H9 (cell line): ENCODE measurements at regions not wholly inside any gene's neighbourhood (a gene's known extent, or its start where the extent isn't known, plus 50 kb on each side); places are given as distances from the start of the nearest gene placed in this dataset.

ENCODE experiments used
- DNase-seq: peaks from one replicate; pipeline ENCODE4 v3.0.0-alpha.2; 2017
- H2AFZ ChIP-seq: one replicate; pipeline ENCODE4 v1.6.1; 2013; ENCODE audit warnings: mild to moderate bottlenecking, low read length, control low read depth, moderate library complexity
- H2AK5ac ChIP-seq: 2 replicates; pipeline ENCODE4 v1.6.1; 2013; ENCODE audit warnings: low read length, control low read depth, mixed read lengths; ENCODE audit not compliant: insufficient read length
- H2BK120ac ChIP-seq: one replicate; pipeline ENCODE4 v1.6.1; 2013; ENCODE audit warnings: low read depth, mild to moderate bottlenecking, low read length, control low read depth, inconsistent platforms; ENCODE audit not compliant: poor library complexity, severe bottlenecking
- H2BK12ac ChIP-seq: 2 replicates; pipeline ENCODE4 v1.6.1; 2013; ENCODE audit warnings: low read length, control low read depth, mixed read lengths, low read depth; ENCODE audit not compliant: insufficient read length
- H2BK15ac ChIP-seq: 2 replicates; pipeline ENCODE4 v1.6.1; 2013; ENCODE audit warnings: low read depth, low read length, control low read depth
- H2BK20ac ChIP-seq: one replicate; pipeline ENCODE4 v1.6.1; 2013; ENCODE audit warnings: low read depth, mild to moderate bottlenecking, low read length, control low read depth, inconsistent platforms; ENCODE audit not compliant: poor library complexity, severe bottlenecking
- H2BK5ac ChIP-seq: 2 replicates; pipeline ENCODE4 v1.6.1; 2013; ENCODE audit warnings: low read length, control low read depth, mixed read lengths; ENCODE audit not compliant: insufficient read length
- H3K14ac ChIP-seq: 2 replicates; pipeline ENCODE4 v1.6.1; 2013; ENCODE audit warnings: low read length, control low read depth; ENCODE audit not compliant: insufficient read depth
- H3K18ac ChIP-seq: 2 replicates; pipeline ENCODE4 v1.6.1; 2013; ENCODE audit warnings: low read depth, mild to moderate bottlenecking, mixed read lengths, low read length, control low read depth; ENCODE audit not compliant: insufficient read length
- H3K23ac ChIP-seq: 2 replicates; pipeline ENCODE4 v1.6.1; 2013; ENCODE audit warnings: low read length, control low read depth, mixed read lengths, low read depth; ENCODE audit not compliant: insufficient read length
- H3K23me2 ChIP-seq: 2 replicates; pipeline ENCODE4 v1.6.1; 2013; ENCODE audit warnings: low read depth, mild to moderate bottlenecking, mixed read lengths, low read length, control low read depth; ENCODE audit not compliant: insufficient read length, poor library complexity, severe bottlenecking
- H3K27ac ChIP-seq: 2 replicates; pipeline ENCODE4 v1.5.1; 2013; ENCODE audit warnings: low read length, control low read depth, mixed read lengths, low read depth; ENCODE audit not compliant: insufficient read length
- H3K27me3 ChIP-seq: 2 replicates; pipeline ENCODE4 v1.6.1; 2013; ENCODE audit warnings: low read length, control low read depth, inconsistent platforms; ENCODE audit not compliant: insufficient read depth
- H3K4ac ChIP-seq: 2 replicates; pipeline ENCODE4 v1.6.1; 2013; ENCODE audit warnings: low read depth, mild to moderate bottlenecking, control low read depth, inconsistent platforms, low read length, moderate library complexity
- H3K4me1 ChIP-seq: 2 replicates; pipeline ENCODE4 v1.6.1; 2013; ENCODE audit warnings: low read length, control low read depth, inconsistent platforms; ENCODE audit not compliant: insufficient read depth
- H3K4me2 ChIP-seq: 2 replicates; pipeline ENCODE4 v1.6.1; 2013; ENCODE audit warnings: low read length, control low read depth, mixed read lengths; ENCODE audit not compliant: insufficient read length, insufficient read depth
- H3K56ac ChIP-seq: 2 replicates; pipeline ENCODE4 v1.6.1; 2013; ENCODE audit warnings: low read depth, mild to moderate bottlenecking, mixed read lengths, low read length, control low read depth; ENCODE audit not compliant: insufficient read length
- H3K79me1 ChIP-seq: 2 replicates; pipeline ENCODE4 v1.6.1; 2013; ENCODE audit warnings: low read depth, mild to moderate bottlenecking, moderate library complexity, low read length, control low read depth, inconsistent platforms; ENCODE audit not compliant: insufficient read depth, poor library complexity, severe bottlenecking
- H3K79me2 ChIP-seq: 2 replicates; pipeline ENCODE4 v1.6.1; 2013; ENCODE audit warnings: low read length, control low read depth, inconsistent platforms; ENCODE audit not compliant: insufficient read depth
- H3K9ac ChIP-seq: 2 replicates; pipeline ENCODE4 v1.6.1; 2013; ENCODE audit warnings: low read length, control low read depth, mixed read lengths; ENCODE audit not compliant: insufficient read length; ENCODE audit errors: extremely low read depth
- H3K9me3 ChIP-seq: one replicate; pipeline ENCODE4 v1.6.1; 2013; ENCODE audit warnings: low read depth, low read length, inconsistent platforms; ENCODE audit not compliant: control insufficient read depth
- H3T11ph ChIP-seq: one replicate; pipeline ENCODE4 v1.6.1; 2013; ENCODE audit warnings: mild to moderate bottlenecking, low read length, control low read depth, inconsistent platforms
- H4K20me1 ChIP-seq: one replicate; pipeline ENCODE4 v1.6.1; 2013; ENCODE audit not compliant: control insufficient read depth, insufficient read length, insufficient read depth
- H4K5ac ChIP-seq: 2 replicates; pipeline ENCODE4 v1.6.1; 2013; ENCODE audit warnings: low read depth, mild to moderate bottlenecking, mixed read lengths, low read length, control low read depth; ENCODE audit not compliant: insufficient read length
- H4K8ac ChIP-seq: replicated peaks from 2 replicates; pipeline ENCODE4 v1.6.1; 2013; ENCODE audit warnings: low read length, control low read depth, mixed read lengths, low read depth; ENCODE audit not compliant: insufficient read length
- H4K91ac ChIP-seq: 2 replicates; pipeline ENCODE4 v1.6.1; 2013; ENCODE audit warnings: low read depth, mild to moderate bottlenecking, moderate library complexity, mixed read lengths, low read length, control low read depth; ENCODE audit not compliant: insufficient read length
- H3K27ac Mint-ChIP-seq, 3 experiments: 2 replicates in 2 of 3; 3 replicates in 1 of 3; pipeline ENCODE4 v1.8.0; 2020 to 2021; ENCODE audit warnings: mixed read lengths in 3 of 3, mild to moderate bottlenecking in 1 of 3, moderate library complexity in 1 of 3
- H3K27me3 Mint-ChIP-seq: 2 replicates; pipeline ENCODE4 v1.8.0; 2021; ENCODE audit warnings: low read depth, mild to moderate bottlenecking, moderate library complexity, mixed read lengths
- H3K36me3 Mint-ChIP-seq, 3 experiments: 2 replicates in 2 of 3; 3 replicates in 1 of 3; pipeline ENCODE4 v1.8.0; 2020 to 2021; ENCODE audit warnings: low read depth in 3 of 3, mixed read lengths in 3 of 3; ENCODE audit not compliant: insufficient read depth in 1 of 3
- H3K4me1 Mint-ChIP-seq, 2 experiments: 2 replicates each; pipeline ENCODE4 v1.8.0; 2020; ENCODE audit warnings: mixed read lengths in 2 of 2
- H3K4me3 Mint-ChIP-seq, 2 experiments: 2 replicates in 1 of 2; 3 replicates in 1 of 2; pipeline ENCODE4 v1.8.0; 2020 to 2021; ENCODE audit warnings: mild to moderate bottlenecking in 2 of 2, mixed read lengths in 2 of 2, moderate library complexity in 1 of 2
- H3K9me3 Mint-ChIP-seq, 2 experiments: 2 replicates in 1 of 2; 3 replicates in 1 of 2; pipeline ENCODE4 v1.8.0; 2020; ENCODE audit warnings: mild to moderate bottlenecking in 2 of 2, mixed read lengths in 2 of 2, moderate library complexity in 1 of 2
- CTCF ChIP-seq: fragments of 200-600 bp; sonication (generic); conservative IDR thresholded peaks from 3 replicates; pipeline ENCODE4 v1.8.0; 2021; ENCODE audit warnings: antibody characterized with exemption, mild to moderate bottlenecking
- WGBS: extraction: QIAGEN DNeasy Blood & Tissue Kit; methylation state at CpG from one replicate; pipeline ENCODE4 v1.1.7; 2013; ENCODE audit warnings: missing lambda C conversion rate, low lambda C conversion rate, mixed read lengths; ENCODE audit not compliant: insufficient read length; ENCODE audit errors: extremely low coverage; 5-methylcytosine and 5-hydroxymethylcytosine counted together

DNA sequence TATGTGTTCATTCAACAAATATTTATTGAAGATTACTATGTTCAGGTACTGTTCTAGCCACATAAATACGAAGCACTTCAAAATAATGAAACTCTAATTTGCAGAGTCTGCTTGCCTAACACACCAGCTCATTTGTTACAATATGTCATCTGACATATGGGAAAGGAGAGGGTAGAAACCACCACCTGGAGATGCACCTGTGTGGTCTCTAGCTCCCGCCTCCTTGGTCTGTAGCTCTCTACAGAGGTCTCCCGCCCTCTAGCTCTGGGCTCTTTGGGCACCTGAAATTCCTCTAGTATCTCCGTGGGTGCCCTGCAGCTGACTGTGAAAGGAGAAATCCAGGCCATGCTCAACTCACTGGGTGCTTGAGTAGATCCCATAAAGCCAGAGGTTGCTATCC, 51.4 kb upstream of the DBX1 start:
- TF ChIP-seq CTCF: no peak
- no CpG with 5 or more reads among the region's 4 CpGs for WGBS

More for the DNA sequence above, 51.4 kb upstream of the DBX1 start:
- Histone ChIP-seq H2AFZ (no peak overlapping the region), H4K8ac (no peak overlapping the region), H3K79me2 (no peaks in the 10 kb centered on the region), H3K4me2 (no peak overlapping the region), H3K9ac (no peak overlapping the region), H3T11ph (no peak overlapping the region), H2BK20ac (no peak overlapping the region), H3K9me3 (no peaks in the 10 kb centered on the region), H3K14ac (no peak overlapping the region), H3K4me1 (0 out of 2 replicates have a peak, but pooled peaks cover 4% of the 10 kb centered on the region), H2BK12ac (no peak overlapping the region), H3K4ac (no peak overlapping the region), H3K56ac (no peak overlapping the region), H2BK15ac (no peak overlapping the region), H3K79me1 (no peaks in the 10 kb centered on the region), H3K27me3 (peaks cover 55% of the 10 kb centered on the region), H3K23ac (no peak overlapping the region), H3K23me2 (peaks cover 5% of the 10 kb centered on the region), H2BK120ac (no peak overlapping the region), H2BK5ac (no peak overlapping the region), H4K5ac (no peak overlapping the region), H4K20me1 (no peaks in the 10 kb centered on the region), H2AK5ac (no peak overlapping the region), H4K91ac (no peak overlapping the region), H3K27ac (no peak overlapping the region), H3K18ac (no peak overlapping the region)
- Mint-ChIP-seq H3K27me3 (peaks cover 79% of the 10 kb centered on the region), H3K36me3 (no peaks in the 10 kb centered on the region), H3K4me1 (peaks cover 26 to 28% of the 10 kb centered on the region in 2 experiments), H3K4me3 (no peak overlapping the region), H3K27ac (no peak overlapping the region), H3K9me3 (peaks cover 0 to 6% of the 10 kb centered on the region in 2 experiments; a peak in 2 of 5 replicates)
- DNase-seq: no peak
